Hepatocyte (in vitro differentiated cells): ENCODE measurements at regions not wholly inside any gene's neighbourhood (a gene's known extent, or its start where the extent isn't known, plus 50 kb on each side); places are given as distances from the start of the nearest gene placed in this dataset.

ENCODE experiments used
- DNase-seq: peaks from one replicate; pipeline ENCODE4 v3.0.0-alpha.2; 2016; ENCODE audit warnings: low spot score
- H2AFZ ChIP-seq: fragments of 200-600 bp; sonication (generic); 2 replicates; pipeline ENCODE4 v1.6.0; 2016; ENCODE audit warnings: antibody characterized with exemption, mild to moderate bottlenecking
- H3K27ac ChIP-seq: fragments of 200-600 bp; sonication (generic); 2 replicates; pipeline ENCODE4 v1.5.1; 2016; ENCODE audit warnings: mild to moderate bottlenecking
- H3K27me3 ChIP-seq: fragments of 200-600 bp; sonication (generic); 2 replicates; pipeline ENCODE4 v1.6.1; 2016
- H3K36me3 ChIP-seq: fragments of 200-600 bp; sonication (generic); replicated peaks from 2 replicates; pipeline ENCODE4 v1.5.1; 2016; ENCODE audit warnings: low read depth; ENCODE audit not compliant: insufficient read depth
- H3K4me1 ChIP-seq: fragments of 200-600 bp; sonication (generic); 2 replicates; pipeline ENCODE4 v1.5.1; 2016; ENCODE audit warnings: mild to moderate bottlenecking, moderate library complexity; ENCODE audit not compliant: insufficient read depth
- H3K4me2 ChIP-seq: fragments of 200-600 bp; sonication (generic); 2 replicates; pipeline ENCODE4 v1.6.0; 2016
- H3K4me3 ChIP-seq: fragments of 200-600 bp; sonication (generic); 2 replicates; pipeline ENCODE4 v1.5.1; 2016; ENCODE audit warnings: mild to moderate bottlenecking
- H3K79me2 ChIP-seq: fragments of 200-600 bp; sonication (generic); 2 replicates; pipeline ENCODE4 v1.6.0; 2017; ENCODE audit warnings: mild to moderate bottlenecking
- H3K9me2 ChIP-seq: fragments of 200-600 bp; sonication (generic); replicated peaks from 2 replicates; pipeline ENCODE4 v1.6.0; 2017; ENCODE audit warnings: mild to moderate bottlenecking; ENCODE audit not compliant: insufficient read depth
- H3K9me3 ChIP-seq: fragments of 200-600 bp; sonication (generic); 2 replicates; pipeline ENCODE4 v1.5.1; 2016; ENCODE audit warnings: low read depth, mild to moderate bottlenecking
- H4K20me1 ChIP-seq: fragments of 200-600 bp; sonication (generic); 2 replicates; pipeline ENCODE4 v1.6.0; 2016; ENCODE audit warnings: mild to moderate bottlenecking; ENCODE audit not compliant: insufficient read depth, poor library complexity, severe bottlenecking
- CTCF ChIP-seq: fragments of 200-600 bp; sonication (generic); IDR thresholded peaks from 2 replicates; pipeline ENCODE4 v1.5.1; 2016; ENCODE audit warnings: antibody characterized with exemption, mild to moderate bottlenecking; ENCODE audit not compliant: poor library complexity
- EZH2 ChIP-seq: fragments of 200-600 bp; sonication (generic); IDR thresholded peaks from 2 replicates; pipeline ENCODE4 v1.6.1; 2016; ENCODE audit warnings: antibody characterized with exemption, mild to moderate bottlenecking, borderline replicate concordance
- EZH2phosphoT487 ChIP-seq: fragments of 200-600 bp; sonication (generic); IDR thresholded peaks from one replicate; pipeline ENCODE4 v1.6.1; 2018; ENCODE audit warnings: antibody characterized with exemption, mild to moderate bottlenecking, low read depth, moderate library complexity; ENCODE audit not compliant: unreplicated experiment, severe bottlenecking
- WGBS: methylation state at CpG from one replicate; pipeline ENCODE4 v1.1.6; 2016; ENCODE audit warnings: low lambda C conversion rate; ENCODE audit errors: missing lambda C conversion rate; 5-methylcytosine and 5-hydroxymethylcytosine counted together

GRCh38 chr12:124394462-124395128 lies 99.7 kb downstream of the RFLNA start:
- Histone ChIP-seq H3K9me2 (no peaks in the 10 kb centered on the region), H3K4me3 (no peak overlapping the region), H3K79me2 (peaks cover 9% of the 10 kb centered on the region), H3K4me2 (no peak overlapping the region), H3K36me3 (no peaks in the 10 kb centered on the region), H3K9me3 (no peaks in the 10 kb centered on the region), H3K27ac (no peak overlapping the region), H4K20me1 (peaks cover 12% of the 10 kb centered on the region), H3K27me3 (no peaks in the 10 kb centered on the region), H3K4me1 (peaks cover 21% of the 10 kb centered on the region), H2AFZ (no peak overlapping the region)
- 86% methylated on average over 6 of the region's 6 CpGs for WGBS
- TF ChIP-seq EZH2 (no peak), EZH2phosphoT487 (no peak), CTCF (no peak)
- no peak for DNase-seq

- Histone ChIP-seq H3K36me3 (no peaks in the 10 kb centered on the region), H3K27ac (no peak overlapping the region), H3K4me1 (peaks cover 27% of the 10 kb centered on the region), H3K9me2 (no peaks in the 10 kb centered on the region), H2AFZ (no peak overlapping the region), H3K4me2 (no peak overlapping the region), H3K27me3 (no peaks in the 10 kb centered on the region), H3K9me3 (no peaks in the 10 kb centered on the region), H3K4me3 (no peak overlapping the region), H4K20me1 (peaks cover 12% of the 10 kb centered on the region), H3K79me2 (peaks cover 9% of the 10 kb centered on the region)
- WGBS = 98% methylated on average over 15 of the region's 15 CpGs
- TF ChIP-seq CTCF (no peak), EZH2 (no peak), EZH2phosphoT487 (no peak)
- DNase-seq = no peak
Measured at GRCh38 chr12:124393831-124394230, 98.9 kb downstream of the RFLNA start.

- H3K9me3 ChIP-seq = no peaks in the 10 kb centered on the region
- no peaks in the 10 kb centered on the region for H3K36me3 ChIP-seq
- no peaks in the 10 kb centered on the region for H3K27me3 ChIP-seq
- H4K20me1 ChIP-seq = peaks cover 14% of the 10 kb centered on the region
- H3K79me2 ChIP-seq = peaks cover 11% of the 10 kb centered on the region
- TF ChIP-seq CTCF (no peak), EZH2phosphoT487 (no peak), EZH2 (no peak)
- H3K4me3 ChIP-seq = no peak overlapping the region
- DNase-seq = no peak
- no peaks in the 10 kb centered on the region for H3K9me2 ChIP-seq
- H3K4me1 ChIP-seq = peaks cover 30% of the 10 kb centered on the region
- 94% methylated on average over 3 of the region's 3 CpGs for WGBS
- no peak overlapping the region for H2AFZ ChIP-seq
- peak overlapping the region; percentile 55 for H3K27ac ChIP-seq
- H3K4me2 ChIP-seq = no peak overlapping the region
Measured at GRCh38 chr12:124393414-124393790, 98.5 kb downstream of the RFLNA start.
